HEK293 (cell line): ENCODE measurements at regions not wholly inside any gene's neighbourhood (a gene's known extent, or its start where the extent isn't known, plus 50 kb on each side); places are given as distances from the start of the nearest gene placed in this dataset.

Experiments
- CTCF ChIA-PET: fragments of 350-600 bp; formaldehyde crosslinking; extraction: SDS; loops from one replicate; lab custom pipeline; 2021; ENCODE audit warnings: antibody characterized with exemption; lab: Yijun Ruan, JAX
- POLR2A ChIA-PET: fragments of 300-600 bp; formaldehyde crosslinking; extraction: SDS; loops from one replicate; lab custom pipeline; 2020; ENCODE audit warnings: antibody characterized with exemption, inconsistent platforms; lab: Yijun Ruan, JAX
- H3K27ac ChIP-seq: fragments of 200-500 bp; sonication (Bioruptor generic); 2 replicates; pipeline ENCODE4 v1.5.1; 2014; ENCODE audit warnings: low read depth, low read length, control low read depth, inconsistent platforms; ENCODE audit errors: extremely low read depth
- H3K36me3 ChIP-seq, 2 experiments: fragments of 200-500 bp in 1 of 2; sonication (Bioruptor generic) in 1 of 2; 1 replicate in 1 of 2; 2 replicates in 1 of 2; pipeline ENCODE4 v1.5.1; 2014 to 2017; ENCODE audit warnings: inconsistent platforms in 2 of 2, low read length in 2 of 2; ENCODE audit not compliant: control insufficient read depth in 2 of 2, insufficient read depth in 1 of 2
- H3K4me1 ChIP-seq: fragments of 200-500 bp; sonication (Bioruptor generic); 2 replicates; pipeline ENCODE4 v1.5.1; 2014; ENCODE audit warnings: mild to moderate bottlenecking, low read length, inconsistent platforms; ENCODE audit not compliant: control insufficient read depth, insufficient read depth
- H3K4me3 ChIP-seq: 2 replicates; pipeline ENCODE4 v1.5.1; 2011; ENCODE audit warnings: low read depth, mild to moderate bottlenecking, control low read depth, low read length, moderate library complexity
- H3K9me3 ChIP-seq: fragments of 200-500 bp; sonication (Bioruptor generic); 2 replicates; pipeline ENCODE4 v1.5.1; 2014; ENCODE audit warnings: low read depth, low read length, inconsistent platforms; ENCODE audit not compliant: control insufficient read depth, insufficient read depth
- KLF8 ChIP-seq: fragments of 450-650 bp; formaldehyde crosslinking; IDR thresholded peaks from 2 replicates; pipeline ENCODE4 v1.5.1; 2016; ENCODE audit warnings: missing biosample characterization, missing genetic modification characterization
- MZF1 ChIP-seq: fragments of 450-650 bp; formaldehyde crosslinking; IDR thresholded peaks from 2 replicates; pipeline ENCODE4 v1.5.1; 2017; ENCODE audit warnings: missing biosample characterization, missing genetic modification characterization, borderline replicate concordance
- TCF7L2 ChIP-seq: IDR thresholded peaks from 2 replicates; pipeline ENCODE4 v1.6.1; 2011; ENCODE audit warnings: low read depth, mild to moderate bottlenecking, inconsistent platforms, low read length, moderate library complexity, borderline replicate concordance
- ZBTB8A ChIP-seq: fragments of 450-650 bp; formaldehyde crosslinking; IDR thresholded peaks from 2 replicates; pipeline ENCODE4 v1.5.1; 2016; ENCODE audit warnings: missing biosample characterization, missing genetic modification characterization
- ZNF133 ChIP-seq: fragments of 450-650 bp; formaldehyde crosslinking; IDR thresholded peaks from 2 replicates; pipeline ENCODE4 v1.5.1; 2016; ENCODE audit warnings: missing biosample characterization, missing genetic modification characterization
- ZNF202 ChIP-seq: fragments of 450-650 bp; formaldehyde crosslinking; IDR thresholded peaks from 2 replicates; pipeline ENCODE4 v1.5.1; 2016; ENCODE audit warnings: missing biosample characterization, missing genetic modification characterization, borderline replicate concordance
- ZNF354C ChIP-seq: fragments of 450-650 bp; formaldehyde crosslinking; IDR thresholded peaks from 2 replicates; pipeline ENCODE4 v1.5.1; 2016; ENCODE audit warnings: missing biosample characterization, missing genetic modification characterization, low read depth, borderline replicate concordance
- ZNF658 ChIP-seq: fragments of 450-650 bp; formaldehyde crosslinking; IDR thresholded peaks from 2 replicates; pipeline ENCODE4; 2016; ENCODE audit warnings: missing biosample characterization, missing genetic modification characterization
- ZNF664 ChIP-seq: fragments of 450-650 bp; formaldehyde crosslinking; IDR thresholded peaks from 2 replicates; pipeline ENCODE4 v1.5.1; 2016; ENCODE audit warnings: missing biosample characterization, missing genetic modification characterization
- ZNF768 ChIP-seq: fragments of 450-650 bp; formaldehyde crosslinking; IDR thresholded peaks from 2 replicates; pipeline ENCODE4 v1.5.1; 2018; ENCODE audit warnings: missing biosample characterization, mild to moderate bottlenecking, missing genetic modification characterization
- TF ChIP-seq, protein P1 (sequence below): fragments of 450-650 bp; formaldehyde crosslinking; IDR thresholded peaks from 2 replicates; pipeline ENCODE4 v1.5.1; 2016; ENCODE audit warnings: missing biosample characterization, missing genetic modification characterization, borderline replicate concordance
- TF ChIP-seq, protein P2 (sequence below): fragments of 450-650 bp; formaldehyde crosslinking; IDR thresholded peaks from 2 replicates; pipeline ENCODE4 v1.5.1; 2016; ENCODE audit warnings: missing biosample characterization, missing genetic modification characterization
- TF ChIP-seq, protein P3 (sequence below): fragments of 450-650 bp; formaldehyde crosslinking; optimal IDR thresholded peaks from 2 replicates; pipeline ENCODE3; 2016; ENCODE audit warnings: missing biosample characterization, mild to moderate bottlenecking, missing genetic modification characterization

DNA sequence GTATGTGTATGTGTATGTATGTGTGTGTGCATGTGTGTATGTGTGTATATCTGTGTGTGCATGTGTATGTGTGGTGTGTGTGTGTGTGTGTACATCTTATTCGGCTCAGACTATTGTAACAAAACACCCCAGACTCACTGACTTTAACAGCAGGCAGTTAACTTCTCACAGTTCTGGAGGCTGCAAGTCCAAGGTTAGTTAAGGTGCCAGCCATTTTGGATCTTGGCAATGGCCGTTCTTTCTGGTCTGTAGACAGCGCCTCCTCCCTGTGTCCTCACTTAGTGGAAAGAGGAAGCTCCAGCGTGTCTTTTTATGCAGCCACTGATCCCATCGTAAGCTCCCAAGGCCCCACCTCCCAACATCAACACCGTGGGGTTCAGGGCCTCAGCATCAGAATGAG lies 128.3 kb upstream of the THBS2 start:
- TF ChIP-seq ZNF658 (tag by site-specific recombination) (no peak), ZNF768 (no peak), TCF7L2 (no peak), ZNF664 (tag by site-specific recombination) (no peak)
- TF ChIP-seq, protein P1, sequence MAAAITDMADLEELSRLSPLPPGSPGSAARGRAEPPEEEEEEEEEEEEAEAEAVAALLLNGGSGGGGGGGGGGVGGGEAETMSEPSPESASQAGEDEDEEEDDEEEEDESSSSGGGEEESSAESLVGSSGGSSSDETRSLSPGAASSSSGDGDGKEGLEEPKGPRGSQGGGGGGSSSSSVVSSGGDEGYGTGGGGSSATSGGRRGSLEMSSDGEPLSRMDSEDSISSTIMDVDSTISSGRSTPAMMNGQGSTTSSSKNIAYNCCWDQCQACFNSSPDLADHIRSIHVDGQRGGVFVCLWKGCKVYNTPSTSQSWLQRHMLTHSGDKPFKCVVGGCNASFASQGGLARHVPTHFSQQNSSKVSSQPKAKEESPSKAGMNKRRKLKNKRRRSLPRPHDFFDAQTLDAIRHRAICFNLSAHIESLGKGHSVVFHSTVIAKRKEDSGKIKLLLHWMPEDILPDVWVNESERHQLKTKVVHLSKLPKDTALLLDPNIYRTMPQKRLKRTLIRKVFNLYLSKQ: no peak
- H3K4me3 ChIP-seq: no peak overlapping the region
- POLR2A ChIA-PET: no interaction called here

DNA sequence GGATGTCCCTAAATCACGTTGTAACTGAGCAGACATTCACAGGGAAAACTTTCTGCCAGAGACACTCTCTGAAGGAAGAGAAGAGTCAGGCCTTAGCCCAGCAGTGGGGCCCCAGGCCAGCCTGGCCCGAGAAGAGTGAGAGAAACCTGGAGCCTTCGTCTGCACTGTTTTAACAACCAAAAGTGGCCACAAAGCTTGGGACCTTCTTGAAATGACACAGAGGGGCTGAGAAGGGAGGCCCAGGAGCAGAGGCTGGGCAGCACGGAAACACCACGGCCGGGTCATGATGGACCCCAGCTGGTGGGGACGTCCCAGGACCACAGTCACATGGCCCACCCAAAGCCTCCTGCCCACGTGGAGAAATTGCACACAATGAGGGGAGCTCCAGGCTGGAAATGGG lies 126.8 kb upstream of the THBS2 start:
- Histone ChIP-seq H3K27ac (no peak overlapping the region), H3K36me3 (no peaks in the 10 kb centered on the region)
- TF ChIP-seq ZNF354C (tag by site-specific recombination) (no peak), ZNF202 (tag by site-specific recombination) (no peak)
- TF ChIP-seq, all 188 proteins: peak for 0
- Histone ChIP-seq H3K4me1 (no peaks in the 10 kb centered on the region), H3K9me3 (no peaks in the 10 kb centered on the region), H3K4me3 (no peak overlapping the region)
- POLR2A ChIA-PET: no interaction called here
- CTCF ChIA-PET: no interaction called here

More for the DNA sequence above, 128.3 kb upstream of the THBS2 start:
- H3K9me3 ChIP-seq: no peaks in the 10 kb centered on the region
- CTCF ChIA-PET: interaction anchor here (1.0 kb wide), 1 partner anchor 36 kb away, joined by 3 read pairs; no protein-coding TSS in a partner anchor
- no peaks in the 10 kb centered on the region for H3K4me1 ChIP-seq
- no peak overlapping the region for H3K27ac ChIP-seq
- H3K36me3 ChIP-seq: no peaks in the 10 kb centered on the region

DNA sequence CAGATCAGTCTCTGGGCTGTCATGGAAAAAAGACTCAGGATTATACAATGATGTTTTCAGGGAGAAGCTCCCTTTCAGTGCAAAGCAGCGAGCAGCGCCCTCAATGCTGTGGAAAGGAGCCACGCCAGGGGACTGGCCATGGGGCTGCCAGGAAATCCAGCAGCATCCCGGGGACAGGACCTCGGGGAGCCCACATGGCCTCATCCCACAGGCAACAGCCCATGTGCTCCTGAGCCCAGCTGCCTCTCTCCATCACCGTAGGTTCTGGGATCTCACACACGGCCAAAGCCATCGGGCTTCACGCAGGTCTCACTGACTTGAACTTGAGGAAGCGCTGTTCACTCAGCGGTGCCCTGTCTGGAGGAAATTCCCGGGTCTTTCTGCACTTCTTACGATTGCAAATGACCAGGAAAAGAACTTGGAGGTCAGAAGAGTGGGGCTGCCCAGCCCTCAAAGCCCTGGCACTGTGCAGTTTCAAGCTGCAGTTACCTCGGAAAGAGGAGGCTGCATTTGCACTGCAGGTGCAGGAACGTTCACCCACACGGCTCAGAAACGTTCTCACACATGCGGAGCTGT lies 125.9 kb upstream of the THBS2 start:
- Histone ChIP-seq H3K36me3 (no peaks in the 10 kb centered on the region), H3K4me3 (no peak overlapping the region), H3K27ac (no peak overlapping the region), H3K4me1 (no peaks in the 10 kb centered on the region), H3K9me3 (no peaks in the 10 kb centered on the region)
- CTCF ChIA-PET: interaction anchor here (0.6 kb wide), 1 partner anchor 18 kb away, joined by 4 read pairs; no protein-coding TSS in a partner anchor
- POLR2A ChIA-PET: no interaction called here
- TF ChIP-seq ZNF133 (tag by site-specific recombination) (no peak), ZBTB8A (tag by site-specific recombination) (no peak), MZF1 (tag by site-specific recombination) (no peak), KLF8 (no peak)
- TF ChIP-seq, protein P2, sequence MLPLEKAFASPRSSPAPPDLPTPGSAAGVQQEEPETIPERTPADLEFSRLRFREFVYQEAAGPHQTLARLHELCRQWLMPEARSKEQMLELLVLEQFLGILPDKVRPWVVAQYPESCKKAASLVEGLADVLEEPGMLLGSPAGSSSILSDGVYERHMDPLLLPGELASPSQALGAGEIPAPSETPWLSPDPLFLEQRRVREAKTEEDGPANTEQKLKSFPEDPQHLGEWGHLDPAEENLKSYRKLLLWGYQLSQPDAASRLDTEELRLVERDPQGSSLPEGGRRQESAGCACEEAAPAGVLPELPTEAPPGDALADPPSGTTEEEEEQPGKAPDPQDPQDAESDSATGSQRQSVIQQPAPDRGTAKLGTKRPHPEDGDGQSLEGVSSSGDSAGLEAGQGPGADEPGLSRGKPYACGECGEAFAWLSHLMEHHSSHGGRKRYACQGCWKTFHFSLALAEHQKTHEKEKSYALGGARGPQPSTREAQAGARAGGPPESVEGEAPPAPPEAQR (tag by site-specific recombination): no peak
- TF ChIP-seq, protein P3, sequence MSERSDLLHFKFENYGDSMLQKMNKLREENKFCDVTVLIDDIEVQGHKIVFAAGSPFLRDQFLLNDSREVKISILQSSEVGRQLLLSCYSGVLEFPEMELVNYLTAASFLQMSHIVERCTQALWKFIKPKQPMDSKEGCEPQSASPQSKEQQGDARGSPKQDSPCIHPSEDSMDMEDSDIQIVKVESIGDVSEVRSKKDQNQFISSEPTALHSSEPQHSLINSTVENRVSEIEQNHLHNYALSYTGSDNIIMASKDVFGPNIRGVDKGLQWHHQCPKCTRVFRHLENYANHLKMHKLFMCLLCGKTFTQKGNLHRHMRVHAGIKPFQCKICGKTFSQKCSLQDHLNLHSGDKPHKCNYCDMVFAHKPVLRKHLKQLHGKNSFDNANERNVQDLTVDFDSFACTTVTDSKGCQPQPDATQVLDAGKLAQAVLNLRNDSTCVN (tag by site-specific recombination): no peak
